ENCODE measurements at regions not wholly inside any gene's neighbourhood (a gene's known extent, or its start where the extent isn't known, plus 50 kb on each side); places are given as distances from the start of the nearest gene placed in this dataset.

- DNase-seq (ENCODE audit: insufficient read length, low spot score, missing footprints) = no peak
- TF ChIP-seq, protein P1, sequence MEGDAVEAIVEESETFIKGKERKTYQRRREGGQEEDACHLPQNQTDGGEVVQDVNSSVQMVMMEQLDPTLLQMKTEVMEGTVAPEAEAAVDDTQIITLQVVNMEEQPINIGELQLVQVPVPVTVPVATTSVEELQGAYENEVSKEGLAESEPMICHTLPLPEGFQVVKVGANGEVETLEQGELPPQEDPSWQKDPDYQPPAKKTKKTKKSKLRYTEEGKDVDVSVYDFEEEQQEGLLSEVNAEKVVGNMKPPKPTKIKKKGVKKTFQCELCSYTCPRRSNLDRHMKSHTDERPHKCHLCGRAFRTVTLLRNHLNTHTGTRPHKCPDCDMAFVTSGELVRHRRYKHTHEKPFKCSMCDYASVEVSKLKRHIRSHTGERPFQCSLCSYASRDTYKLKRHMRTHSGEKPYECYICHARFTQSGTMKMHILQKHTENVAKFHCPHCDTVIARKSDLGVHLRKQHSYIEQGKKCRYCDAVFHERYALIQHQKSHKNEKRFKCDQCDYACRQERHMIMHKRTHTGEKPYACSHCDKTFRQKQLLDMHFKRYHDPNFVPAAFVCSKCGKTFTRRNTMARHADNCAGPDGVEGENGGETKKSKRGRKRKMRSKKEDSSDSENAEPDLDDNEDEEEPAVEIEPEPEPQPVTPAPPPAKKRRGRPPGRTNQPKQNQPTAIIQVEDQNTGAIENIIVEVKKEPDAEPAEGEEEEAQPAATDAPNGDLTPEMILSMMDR (IDR thresholded peaks at IDR 0.05; ENCODE audit: extremely low read depth, low read depth, low read length) = no peak
- no peaks in the 10 kb centered on the region for H3K36me3 ChIP-seq (ENCODE audit: insufficient read depth, low read length)
- no peak overlapping the region for H3K27ac ChIP-seq (ENCODE audit: low read depth, low read length)
- H3K79me2 ChIP-seq (ENCODE audit: insufficient read depth, low read length) = no peaks in the 10 kb centered on the region
- no peak overlapping the region for H2AFZ ChIP-seq (ENCODE audit: low read length)
- no peaks in the 10 kb centered on the region for H3K4me1 ChIP-seq (ENCODE audit: insufficient read depth, low read length)
- no peak overlapping the region for H3K4me2 ChIP-seq (ENCODE audit: insufficient read depth, low read length)
- no peak overlapping the region for H3K4me3 ChIP-seq (ENCODE audit: insufficient read depth, low read length)
- H4K20me1 ChIP-seq (ENCODE audit: insufficient read depth, low read length) = no peaks in the 10 kb centered on the region
- H3K27me3 ChIP-seq (ENCODE audit: insufficient read depth, low read length) = no peaks in the 10 kb centered on the region
- no peaks in the 10 kb centered on the region for H3K9me3 ChIP-seq (ENCODE audit: low read depth, low read length)
Observed at GRCh38 chrX:121832446-121832845, 785.0 kb downstream of the GLUD2 start.

DNA sequence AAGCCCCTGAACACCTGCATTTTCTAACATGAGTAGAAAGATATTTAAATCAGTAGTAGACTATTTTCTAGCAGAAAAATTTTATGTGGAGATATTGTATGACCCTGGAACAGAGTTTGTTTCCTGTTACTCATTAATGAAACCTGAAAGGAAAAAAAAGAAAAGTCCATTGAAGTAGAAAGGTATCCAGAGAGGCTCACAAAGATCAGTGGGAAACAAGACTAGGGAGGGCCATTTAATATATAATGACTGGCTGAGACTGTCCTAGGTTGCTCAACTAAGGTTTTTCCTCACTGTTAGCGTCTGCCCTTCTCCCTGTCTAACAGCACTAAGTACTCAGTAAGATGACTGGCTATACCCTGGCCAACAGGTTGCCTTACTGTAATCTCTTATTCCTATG is 788.6 kb downstream of the GLUD2 start:
- Histone ChIP-seq H3K27ac (ENCODE audit: low read depth, low read length) (no peak overlapping the region), H3K9me3 (ENCODE audit: low read depth, low read length) (no peaks in the 10 kb centered on the region), H3K4me1 (ENCODE audit: insufficient read depth, low read length) (no peaks in the 10 kb centered on the region), H2AFZ (ENCODE audit: low read length) (no peak overlapping the region), H3K4me3 (ENCODE audit: insufficient read depth, low read length) (no peak overlapping the region), H4K20me1 (ENCODE audit: insufficient read depth, low read length) (no peaks in the 10 kb centered on the region), H3K79me2 (ENCODE audit: insufficient read depth, low read length) (no peaks in the 10 kb centered on the region), H3K27me3 (ENCODE audit: insufficient read depth, low read length) (no peaks in the 10 kb centered on the region), H3K4me2 (ENCODE audit: insufficient read depth, low read length) (no peak overlapping the region), H3K36me3 (ENCODE audit: insufficient read depth, low read length) (no peaks in the 10 kb centered on the region)
- no peak for DNase-seq (ENCODE audit: insufficient read length, low spot score, missing footprints)
- TF ChIP-seq, protein P1 (IDR thresholded peaks at IDR 0.05; ENCODE audit: extremely low read depth, low read depth, low read length) = no peak

GRCh38 chrX:121851033-121851432 is 803.6 kb downstream of the GLUD2 start:
- Histone ChIP-seq H3K36me3 (ENCODE audit: insufficient read depth, low read length) (no peaks in the 10 kb centered on the region), H3K9me3 (ENCODE audit: low read depth, low read length) (no peaks in the 10 kb centered on the region), H3K4me2 (ENCODE audit: insufficient read depth, low read length) (no peak overlapping the region), H3K79me2 (ENCODE audit: insufficient read depth, low read length) (no peaks in the 10 kb centered on the region), H4K20me1 (ENCODE audit: insufficient read depth, low read length) (no peaks in the 10 kb centered on the region), H3K4me3 (ENCODE audit: insufficient read depth, low read length) (no peak overlapping the region), H2AFZ (ENCODE audit: low read length) (no peak overlapping the region), H3K4me1 (ENCODE audit: insufficient read depth, low read length) (no peaks in the 10 kb centered on the region), H3K27ac (ENCODE audit: low read depth, low read length) (no peak overlapping the region), H3K27me3 (ENCODE audit: insufficient read depth, low read length) (no peaks in the 10 kb centered on the region)
- DNase-seq (ENCODE audit: insufficient read length, low spot score, missing footprints) = no peak
- TF ChIP-seq, protein P1 (IDR thresholded peaks at IDR 0.05; ENCODE audit: extremely low read depth, low read depth, low read length) = no peak

- Histone ChIP-seq H3K4me3 (ENCODE audit: insufficient read depth, low read length) (no peak overlapping the region), H3K36me3 (ENCODE audit: insufficient read depth, low read length) (no peaks in the 10 kb centered on the region), H3K4me2 (ENCODE audit: insufficient read depth, low read length) (no peak overlapping the region), H3K79me2 (ENCODE audit: insufficient read depth, low read length) (no peaks in the 10 kb centered on the region), H3K27ac (ENCODE audit: low read depth, low read length) (no peak overlapping the region), H4K20me1 (ENCODE audit: insufficient read depth, low read length) (no peaks in the 10 kb centered on the region), H3K4me1 (ENCODE audit: insufficient read depth, low read length) (no peaks in the 10 kb centered on the region), H2AFZ (ENCODE audit: low read length) (no peak overlapping the region), H3K9me3 (ENCODE audit: low read depth, low read length) (no peaks in the 10 kb centered on the region), H3K27me3 (ENCODE audit: insufficient read depth, low read length) (no peaks in the 10 kb centered on the region)
- DNase-seq (ENCODE audit: insufficient read length, low spot score, missing footprints) = no peak
- TF ChIP-seq, protein P1 (IDR thresholded peaks at IDR 0.05; ENCODE audit: extremely low read depth, low read depth, low read length) = no peak
Observed at GRCh38 chrX:121853762-121854613, 806.6 kb downstream of the GLUD2 start.

Measured in osteoblast (primary cell).